Anterior cingulate cortex (tissue), 58 donors: ENCODE measurements at regions not wholly inside any gene's neighbourhood (a gene's known extent, or its start where the extent isn't known, plus 50 kb on each side); places are given as distances from the start of the nearest gene placed in this dataset.
A peak's percentile ranks its signal among the peaks of the same experiment; 100 is the strongest.

Experiments used
- DNase-seq, 58 donors: peaks; one replicate each; lab custom pipeline; 2025; lab: John Stamatoyannopoulos, UW

GRCh38 chr17:77435272-77436057 is 294.7 kb downstream of the SEC14L1 start:
- no peak for DNase-seq

- DNase-seq: peak in 29 of 58 donors; percentile 12 to 74 (median 43)
Observed at GRCh38 chr17:77436058-77436442, 295.3 kb downstream of the SEC14L1 start.

- DNase-seq: no peak
Observed at GRCh38 chr17:77436481-77436880, 295.7 kb downstream of the SEC14L1 start.

- peak in 17 of 58 donors; percentile 14 to 50 (median 30) for DNase-seq
Observed at GRCh38 chr17:77437017-77437416, 296.2 kb downstream of the SEC14L1 start.

GRCh38 chr17:77437747-77438146 is 297.0 kb downstream of the SEC14L1 start:
- DNase-seq: no peak

- DNase-seq: no peak
Observed at GRCh38 chr17:77438241-77439188, 297.7 kb downstream of the SEC14L1 start.

GRCh38 chr17:77439189-77440018 is 298.6 kb downstream of the SEC14L1 start:
- no peak for DNase-seq

- peak in 14 of 58 donors; percentile 17 to 45 (median 30) for DNase-seq
Observed at GRCh38 chr17:77440560-77440981, 299.8 kb downstream of the SEC14L1 start.

- peak in 1 of 58 donors; percentile 38 for DNase-seq
Observed at GRCh38 chr17:77441130-77441920, 300.6 kb downstream of the SEC14L1 start.

- no peak for DNase-seq
Observed at GRCh38 chr17:77441940-77442339, 301.2 kb downstream of the SEC14L1 start.

- no peak for DNase-seq
Observed at GRCh38 chr17:77442976-77443747, 302.4 kb downstream of the SEC14L1 start.

- DNase-seq: no peak
Observed at GRCh38 chr17:77443748-77444260, 303.0 kb downstream of the SEC14L1 start.

- peak in 2 of 58 donors; percentile 27 to 46 for DNase-seq
Observed at GRCh38 chr17:77444628-77444983, 303.8 kb downstream of the SEC14L1 start.

- DNase-seq: peak in 33 of 58 donors; percentile 23 to 85 (median 58)
Observed at GRCh38 chr17:77444984-77445759, 304.4 kb downstream of the SEC14L1 start.

- DNase-seq: peak in 3 of 58 donors; percentile 18 to 39 (median 35)
Observed at GRCh38 chr17:77445760-77446532, 305.2 kb downstream of the SEC14L1 start.

- no peak for DNase-seq
Observed at GRCh38 chr17:77446940-77447634, 306.3 kb downstream of the SEC14L1 start.
